ENCODE measurements at regions not wholly inside any gene's neighbourhood (a gene's known extent, or its start where the extent isn't known, plus 50 kb on each side); places are given as distances from the start of the nearest gene placed in this dataset.

- H3K27ac Mint-ChIP-seq = no peak overlapping the region
- no peaks in the 10 kb centered on the region for H3K9me3 Mint-ChIP-seq
- H3K4me3 Mint-ChIP-seq = no peak overlapping the region
- no peaks in the 10 kb centered on the region for H3K36me3 Mint-ChIP-seq
- no peak for DNase-seq
- no peaks in the 10 kb centered on the region for H3K4me1 Mint-ChIP-seq
- peaks cover 5% of the 10 kb centered on the region for H3K27me3 Mint-ChIP-seq
Observed at GRCh38 chr16:79439901-79440300, 160.6 kb downstream of the MAF start.

GRCh38 chr16:79437764-79438751, 162.5 kb downstream of the MAF start:
- Mint-ChIP-seq H3K4me3 (no peak overlapping the region), H3K4me1 (no peaks in the 10 kb centered on the region), H3K36me3 (no peaks in the 10 kb centered on the region), H3K27ac (no peak overlapping the region), H3K9me3 (no peaks in the 10 kb centered on the region), H3K27me3 (peaks cover 5% of the 10 kb centered on the region)
- no peak for DNase-seq

- Mint-ChIP-seq H3K36me3 (no peaks in the 10 kb centered on the region), H3K4me1 (no peaks in the 10 kb centered on the region), H3K9me3 (no peaks in the 10 kb centered on the region), H3K27ac (no peak overlapping the region), H3K4me3 (no peak overlapping the region), H3K27me3 (no peaks in the 10 kb centered on the region)
- DNase-seq = no peak
Observed at GRCh38 chr16:79436885-79437284, 163.7 kb downstream of the MAF start.

- H3K27me3 Mint-ChIP-seq = no peaks in the 10 kb centered on the region
- no peaks in the 10 kb centered on the region for H3K36me3 Mint-ChIP-seq
- H3K27ac Mint-ChIP-seq = no peak overlapping the region
- H3K4me3 Mint-ChIP-seq = no peak overlapping the region
- no peaks in the 10 kb centered on the region for H3K9me3 Mint-ChIP-seq
- no peak for DNase-seq
- no peaks in the 10 kb centered on the region for H3K4me1 Mint-ChIP-seq
Observed at GRCh38 chr16:79434771-79435170, 165.8 kb downstream of the MAF start.

- Mint-ChIP-seq H3K4me3 (no peak overlapping the region), H3K27me3 (no peaks in the 10 kb centered on the region), H3K4me1 (no peaks in the 10 kb centered on the region), H3K27ac (no peak overlapping the region), H3K36me3 (no peaks in the 10 kb centered on the region), H3K9me3 (no peaks in the 10 kb centered on the region)
- no peak for DNase-seq
Observed at GRCh38 chr16:79434092-79434491, 166.4 kb downstream of the MAF start.

- Mint-ChIP-seq H3K4me3 (no peak overlapping the region), H3K4me1 (no peaks in the 10 kb centered on the region), H3K9me3 (no peaks in the 10 kb centered on the region)
Observed at GRCh38 chr16:79431923-79432322, 168.6 kb downstream of the MAF start.

GRCh38 chr16:79430191-79430678, 170.3 kb downstream of the MAF start:
- no peaks in the 10 kb centered on the region for H3K27me3 Mint-ChIP-seq
- no peak overlapping the region for H3K4me3 Mint-ChIP-seq
- no peak for DNase-seq
- no peak overlapping the region for H3K27ac Mint-ChIP-seq
- no peaks in the 10 kb centered on the region for H3K4me1 Mint-ChIP-seq
- no peaks in the 10 kb centered on the region for H3K9me3 Mint-ChIP-seq
- H3K36me3 Mint-ChIP-seq = no peaks in the 10 kb centered on the region

More at GRCh38 chr16:79431923-79432322, 168.6 kb downstream of the MAF start:
- no peak for DNase-seq
- no peak overlapping the region for H3K27ac Mint-ChIP-seq
- H3K27me3 Mint-ChIP-seq = no peaks in the 10 kb centered on the region
- no peaks in the 10 kb centered on the region for H3K36me3 Mint-ChIP-seq

GRCh38 chr16:79429381-79430190, 171.0 kb downstream of the MAF start:
- no peaks in the 10 kb centered on the region for H3K36me3 Mint-ChIP-seq
- DNase-seq = no peak
- no peak overlapping the region for H3K4me3 Mint-ChIP-seq

GRCh38 chr16:79426663-79427062, 173.9 kb downstream of the MAF start:
- Mint-ChIP-seq H3K36me3 (no peaks in the 10 kb centered on the region), H3K27me3 (no peaks in the 10 kb centered on the region), H3K27ac (no peak overlapping the region), H3K4me3 (no peak overlapping the region), H3K4me1 (no peaks in the 10 kb centered on the region), H3K9me3 (no peaks in the 10 kb centered on the region)
- no peak for DNase-seq

More at GRCh38 chr16:79429381-79430190, 171.0 kb downstream of the MAF start:
- Mint-ChIP-seq H3K4me1 (no peaks in the 10 kb centered on the region), H3K27me3 (no peaks in the 10 kb centered on the region), H3K9me3 (no peaks in the 10 kb centered on the region), H3K27ac (no peak overlapping the region)

- DNase-seq = no peak
- Mint-ChIP-seq H3K4me3 (no peak overlapping the region), H3K27ac (no peak overlapping the region), H3K27me3 (peaks cover 23% of the 10 kb centered on the region), H3K36me3 (no peaks in the 10 kb centered on the region), H3K9me3 (no peaks in the 10 kb centered on the region), H3K4me1 (no peaks in the 10 kb centered on the region)
Observed at GRCh38 chr16:79422064-79422463, 178.5 kb downstream of the MAF start.

GRCh38 chr16:79421126-79421525, 179.4 kb downstream of the MAF start:
- Mint-ChIP-seq H3K4me1 (peaks cover 6% of the 10 kb centered on the region), H3K27me3 (peaks cover 29% of the 10 kb centered on the region), H3K9me3 (no peaks in the 10 kb centered on the region), H3K4me3 (no peak overlapping the region), H3K36me3 (no peaks in the 10 kb centered on the region), H3K27ac (no peak overlapping the region)
- no peak for DNase-seq

GRCh38 chr16:79420493-79420892, 180.0 kb downstream of the MAF start:
- Mint-ChIP-seq H3K9me3 (no peaks in the 10 kb centered on the region), H3K36me3 (no peaks in the 10 kb centered on the region), H3K4me1 (peaks cover 10% of the 10 kb centered on the region), H3K27me3 (peaks cover 29% of the 10 kb centered on the region), H3K27ac (no peak overlapping the region), H3K4me3 (no peak overlapping the region)
- DNase-seq = no peak

- Mint-ChIP-seq H3K36me3 (no peaks in the 10 kb centered on the region), H3K27ac (no peak overlapping the region), H3K27me3 (peaks cover 34% of the 10 kb centered on the region), H3K4me1 (peaks cover 10% of the 10 kb centered on the region), H3K4me3 (no peak overlapping the region), H3K9me3 (no peaks in the 10 kb centered on the region)
- no peak for DNase-seq
Observed at GRCh38 chr16:79419148-79419547, 181.4 kb downstream of the MAF start.

- no peak for DNase-seq
- Mint-ChIP-seq H3K4me3 (no peak overlapping the region), H3K36me3 (no peaks in the 10 kb centered on the region), H3K27ac (no peak overlapping the region), H3K4me1 (peaks cover 10% of the 10 kb centered on the region), H3K27me3 (peaks cover 34% of the 10 kb centered on the region), H3K9me3 (no peaks in the 10 kb centered on the region)
Observed at GRCh38 chr16:79417601-79418008, 182.9 kb downstream of the MAF start.

- Mint-ChIP-seq H3K36me3 (no peaks in the 10 kb centered on the region), H3K27me3 (peaks cover 34% of the 10 kb centered on the region), H3K4me1 (peaks cover 10% of the 10 kb centered on the region), H3K27ac (no peak overlapping the region), H3K4me3 (no peak overlapping the region), H3K9me3 (no peaks in the 10 kb centered on the region)
- no peak for DNase-seq
Observed at GRCh38 chr16:79415983-79416640, 184.4 kb downstream of the MAF start.

All from activated naive CD8-positive, alpha-beta T cell treated with anti-CD3 and anti-CD28 coated beads for 36 hours (primary cell).